ENCODE measurements at regions not wholly inside any gene's neighbourhood (a gene's known extent, or its start where the extent isn't known, plus 50 kb on each side); places are given as distances from the start of the nearest gene placed in this dataset.

DNA sequence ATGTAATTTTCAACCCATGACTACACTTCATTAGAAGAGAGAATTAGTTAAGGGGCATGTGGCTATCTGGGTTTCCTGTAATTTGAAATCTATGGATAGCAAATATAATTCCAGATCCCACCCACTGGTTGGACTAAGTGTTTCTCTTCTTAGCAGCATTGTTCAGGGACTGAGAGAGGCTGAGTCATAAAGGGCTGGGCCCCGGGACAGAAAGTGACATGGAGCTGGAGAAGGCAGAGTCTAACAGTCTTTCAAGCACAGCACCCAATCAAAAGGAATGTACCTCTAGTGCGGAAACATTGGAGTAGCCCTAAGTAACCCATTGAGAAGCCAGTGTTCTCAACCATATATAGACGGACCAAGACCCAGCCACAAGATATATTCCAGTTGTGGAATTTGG lies 363.9 kb downstream of the DHX35 start:
- Mint-ChIP-seq H3K27ac (no peak overlapping the region), H3K4me1 (peaks cover 5% of the 10 kb centered on the region), H3K9me3 (no peaks in the 10 kb centered on the region), H3K4me3 (no peak overlapping the region), H3K27me3 (ENCODE audit: low read depth) (no peaks in the 10 kb centered on the region), H3K36me3 (no peaks in the 10 kb centered on the region)
- ChIA-PET CTCF (interaction anchor here (1.4 kb wide), 1 partner anchor 57 kb away, joined by 4 read pairs; no protein-coding TSS in a partner anchor), POLR2A (no interaction called here)
- no peak for ATAC-seq
- DNase-seq (ENCODE audit: low spot score) = no peak
- TF ChIP-seq, protein P1, sequence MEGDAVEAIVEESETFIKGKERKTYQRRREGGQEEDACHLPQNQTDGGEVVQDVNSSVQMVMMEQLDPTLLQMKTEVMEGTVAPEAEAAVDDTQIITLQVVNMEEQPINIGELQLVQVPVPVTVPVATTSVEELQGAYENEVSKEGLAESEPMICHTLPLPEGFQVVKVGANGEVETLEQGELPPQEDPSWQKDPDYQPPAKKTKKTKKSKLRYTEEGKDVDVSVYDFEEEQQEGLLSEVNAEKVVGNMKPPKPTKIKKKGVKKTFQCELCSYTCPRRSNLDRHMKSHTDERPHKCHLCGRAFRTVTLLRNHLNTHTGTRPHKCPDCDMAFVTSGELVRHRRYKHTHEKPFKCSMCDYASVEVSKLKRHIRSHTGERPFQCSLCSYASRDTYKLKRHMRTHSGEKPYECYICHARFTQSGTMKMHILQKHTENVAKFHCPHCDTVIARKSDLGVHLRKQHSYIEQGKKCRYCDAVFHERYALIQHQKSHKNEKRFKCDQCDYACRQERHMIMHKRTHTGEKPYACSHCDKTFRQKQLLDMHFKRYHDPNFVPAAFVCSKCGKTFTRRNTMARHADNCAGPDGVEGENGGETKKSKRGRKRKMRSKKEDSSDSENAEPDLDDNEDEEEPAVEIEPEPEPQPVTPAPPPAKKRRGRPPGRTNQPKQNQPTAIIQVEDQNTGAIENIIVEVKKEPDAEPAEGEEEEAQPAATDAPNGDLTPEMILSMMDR (IDR thresholded peaks at IDR 0.05) = no peak
- TF ChIP-seq, protein P2, sequence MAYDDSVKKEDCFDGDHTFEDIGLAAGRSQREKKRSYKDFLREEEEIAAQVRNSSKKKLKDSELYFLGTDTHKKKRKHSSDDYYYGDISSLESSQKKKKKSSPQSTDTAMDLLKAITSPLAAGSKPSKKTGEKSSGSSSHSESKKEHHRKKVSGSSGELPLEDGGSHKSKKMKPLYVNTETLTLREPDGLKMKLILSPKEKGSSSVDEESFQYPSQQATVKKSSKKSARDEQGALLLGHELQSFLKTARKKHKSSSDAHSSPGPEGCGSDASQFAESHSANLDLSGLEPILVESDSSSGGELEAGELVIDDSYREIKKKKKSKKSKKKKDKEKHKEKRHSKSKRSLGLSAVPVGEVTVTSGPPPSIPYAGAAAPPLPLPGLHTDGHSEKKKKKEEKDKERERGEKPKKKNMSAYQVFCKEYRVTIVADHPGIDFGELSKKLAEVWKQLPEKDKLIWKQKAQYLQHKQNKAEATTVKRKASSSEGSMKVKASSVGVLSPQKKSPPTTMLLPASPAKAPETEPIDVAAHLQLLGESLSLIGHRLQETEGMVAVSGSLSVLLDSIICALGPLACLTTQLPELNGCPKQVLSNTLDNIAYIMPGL (CRISPR knock-in tag; IDR thresholded peaks at IDR 0.05) = no peak
- no peak for TF ChIP-seq CREB1 (CRISPR knock-in tag; IDR thresholded peaks at IDR 0.05)
- TF ChIP-seq, protein P3, sequence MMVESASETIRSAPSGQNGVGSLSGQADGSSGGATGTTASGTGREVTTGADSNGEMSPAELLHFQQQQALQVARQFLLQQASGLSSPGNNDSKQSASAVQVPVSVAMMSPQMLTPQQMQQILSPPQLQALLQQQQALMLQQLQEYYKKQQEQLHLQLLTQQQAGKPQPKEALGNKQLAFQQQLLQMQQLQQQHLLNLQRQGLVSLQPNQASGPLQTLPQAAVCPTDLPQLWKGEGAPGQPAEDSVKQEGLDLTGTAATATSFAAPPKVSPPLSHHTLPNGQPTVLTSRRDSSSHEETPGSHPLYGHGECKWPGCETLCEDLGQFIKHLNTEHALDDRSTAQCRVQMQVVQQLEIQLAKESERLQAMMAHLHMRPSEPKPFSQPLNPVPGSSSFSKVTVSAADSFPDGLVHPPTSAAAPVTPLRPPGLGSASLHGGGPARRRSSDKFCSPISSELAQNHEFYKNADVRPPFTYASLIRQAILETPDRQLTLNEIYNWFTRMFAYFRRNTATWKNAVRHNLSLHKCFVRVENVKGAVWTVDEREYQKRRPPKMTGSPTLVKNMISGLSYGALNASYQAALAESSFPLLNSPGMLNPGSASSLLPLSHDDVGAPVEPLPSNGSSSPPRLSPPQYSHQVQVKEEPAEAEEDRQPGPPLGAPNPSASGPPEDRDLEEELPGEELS (CRISPR knock-in tag; IDR thresholded peaks at IDR 0.05) = no peak
- no peak for TF ChIP-seq FOXJ3 (CRISPR knock-in tag; IDR thresholded peaks at IDR 0.05; ENCODE audit: borderline replicate concordance)
- TF ChIP-seq, protein P4, sequence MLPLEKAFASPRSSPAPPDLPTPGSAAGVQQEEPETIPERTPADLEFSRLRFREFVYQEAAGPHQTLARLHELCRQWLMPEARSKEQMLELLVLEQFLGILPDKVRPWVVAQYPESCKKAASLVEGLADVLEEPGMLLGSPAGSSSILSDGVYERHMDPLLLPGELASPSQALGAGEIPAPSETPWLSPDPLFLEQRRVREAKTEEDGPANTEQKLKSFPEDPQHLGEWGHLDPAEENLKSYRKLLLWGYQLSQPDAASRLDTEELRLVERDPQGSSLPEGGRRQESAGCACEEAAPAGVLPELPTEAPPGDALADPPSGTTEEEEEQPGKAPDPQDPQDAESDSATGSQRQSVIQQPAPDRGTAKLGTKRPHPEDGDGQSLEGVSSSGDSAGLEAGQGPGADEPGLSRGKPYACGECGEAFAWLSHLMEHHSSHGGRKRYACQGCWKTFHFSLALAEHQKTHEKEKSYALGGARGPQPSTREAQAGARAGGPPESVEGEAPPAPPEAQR (CRISPR knock-in tag; IDR thresholded peaks at IDR 0.05) = no peak
- TF ChIP-seq GRHL2 (CRISPR knock-in tag; IDR thresholded peaks at IDR 0.05; ENCODE audit: insufficient replicate concordance, severe bottlenecking) = no peak
- no peak for TF ChIP-seq TEAD1 (CRISPR knock-in tag; IDR thresholded peaks at IDR 0.05)
- TF ChIP-seq ELF4 (CRISPR knock-in tag; IDR thresholded peaks at IDR 0.05; ENCODE audit: low read depth) = no peak
- no peak for TF ChIP-seq PRRX2 (CRISPR knock-in tag; IDR thresholded peaks at IDR 0.05)
- TF ChIP-seq, protein P5, sequence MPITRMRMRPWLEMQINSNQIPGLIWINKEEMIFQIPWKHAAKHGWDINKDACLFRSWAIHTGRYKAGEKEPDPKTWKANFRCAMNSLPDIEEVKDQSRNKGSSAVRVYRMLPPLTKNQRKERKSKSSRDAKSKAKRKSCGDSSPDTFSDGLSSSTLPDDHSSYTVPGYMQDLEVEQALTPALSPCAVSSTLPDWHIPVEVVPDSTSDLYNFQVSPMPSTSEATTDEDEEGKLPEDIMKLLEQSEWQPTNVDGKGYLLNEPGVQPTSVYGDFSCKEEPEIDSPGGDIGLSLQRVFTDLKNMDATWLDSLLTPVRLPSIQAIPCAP (CRISPR knock-in tag; IDR thresholded peaks at IDR 0.05) = no peak
- no peak for TF ChIP-seq JAZF1 (CRISPR knock-in tag; IDR thresholded peaks at IDR 0.05)
- no peak for TF ChIP-seq FOXK1 (CRISPR knock-in tag; IDR thresholded peaks at IDR 0.05)
- no peak for TF ChIP-seq NR2C2 (CRISPR knock-in tag; IDR thresholded peaks at IDR 0.05)
- TF ChIP-seq SOX15 (CRISPR knock-in tag; IDR thresholded peaks at IDR 0.05) = no peak
- no peak for TF ChIP-seq NR3C1 (CRISPR knock-in tag; conservative IDR thresholded peaks at IDR 0.05; ENCODE audit: low read depth)
- no peak for TF ChIP-seq ETV6 (CRISPR knock-in tag; IDR thresholded peaks at IDR 0.05)

DNA sequence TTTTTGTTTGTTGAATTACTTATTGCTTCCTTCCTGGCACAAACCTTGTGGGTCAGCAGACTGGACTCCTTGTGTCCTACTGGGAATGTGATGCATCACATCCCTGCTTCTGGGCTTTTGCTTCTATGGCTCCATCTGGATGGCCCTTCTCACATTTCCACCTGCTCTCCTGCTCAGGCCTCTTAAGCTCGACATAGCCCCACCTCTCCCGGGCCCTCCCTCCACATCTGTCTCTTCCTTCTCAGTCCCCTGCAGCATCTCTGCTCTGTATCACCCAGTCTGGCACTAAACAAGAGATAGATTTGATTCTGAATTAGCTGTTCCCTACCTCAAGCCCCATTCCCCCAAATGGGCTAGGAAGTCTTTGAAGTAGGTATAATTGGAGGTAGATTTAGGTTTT lies 356.8 kb downstream of the DHX35 start:
- ChIA-PET POLR2A (interaction anchor here (0.6 kb wide), 2 partner anchors 26 to 1221 kb away, joined by 3 to 4 read pairs; no protein-coding TSS in a partner anchor), CTCF (interaction anchor here (0.9 to 1.7 kb wide), 2 partner anchors 79 to 207 kb away, joined by 3 to 4 read pairs; no protein-coding TSS in a partner anchor)
- Mint-ChIP-seq H3K4me1 (no peaks in the 10 kb centered on the region), H3K9me3 (no peaks in the 10 kb centered on the region), H3K27me3 (ENCODE audit: low read depth) (no peaks in the 10 kb centered on the region), H3K4me3 (no peak overlapping the region), H3K27ac (no peak overlapping the region), H3K36me3 (no peaks in the 10 kb centered on the region)
- DNase-seq (ENCODE audit: low spot score) (no peak), ATAC-seq (peak; percentile 60)
- TF ChIP-seq, protein P6, sequence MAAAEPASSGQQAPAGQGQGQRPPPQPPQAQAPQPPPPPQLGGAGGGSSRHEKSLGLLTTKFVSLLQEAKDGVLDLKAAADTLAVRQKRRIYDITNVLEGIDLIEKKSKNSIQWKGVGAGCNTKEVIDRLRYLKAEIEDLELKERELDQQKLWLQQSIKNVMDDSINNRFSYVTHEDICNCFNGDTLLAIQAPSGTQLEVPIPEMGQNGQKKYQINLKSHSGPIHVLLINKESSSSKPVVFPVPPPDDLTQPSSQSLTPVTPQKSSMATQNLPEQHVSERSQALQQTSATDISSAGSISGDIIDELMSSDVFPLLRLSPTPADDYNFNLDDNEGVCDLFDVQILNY (CRISPR knock-in tag; IDR thresholded peaks at IDR 0.05) = no peak
- TF ChIP-seq, protein P7, sequence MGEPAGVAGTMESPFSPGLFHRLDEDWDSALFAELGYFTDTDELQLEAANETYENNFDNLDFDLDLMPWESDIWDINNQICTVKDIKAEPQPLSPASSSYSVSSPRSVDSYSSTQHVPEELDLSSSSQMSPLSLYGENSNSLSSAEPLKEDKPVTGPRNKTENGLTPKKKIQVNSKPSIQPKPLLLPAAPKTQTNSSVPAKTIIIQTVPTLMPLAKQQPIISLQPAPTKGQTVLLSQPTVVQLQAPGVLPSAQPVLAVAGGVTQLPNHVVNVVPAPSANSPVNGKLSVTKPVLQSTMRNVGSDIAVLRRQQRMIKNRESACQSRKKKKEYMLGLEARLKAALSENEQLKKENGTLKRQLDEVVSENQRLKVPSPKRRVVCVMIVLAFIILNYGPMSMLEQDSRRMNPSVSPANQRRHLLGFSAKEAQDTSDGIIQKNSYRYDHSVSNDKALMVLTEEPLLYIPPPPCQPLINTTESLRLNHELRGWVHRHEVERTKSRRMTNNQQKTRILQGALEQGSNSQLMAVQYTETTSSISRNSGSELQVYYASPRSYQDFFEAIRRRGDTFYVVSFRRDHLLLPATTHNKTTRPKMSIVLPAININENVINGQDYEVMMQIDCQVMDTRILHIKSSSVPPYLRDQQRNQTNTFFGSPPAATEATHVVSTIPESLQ (CRISPR knock-in tag; IDR thresholded peaks at IDR 0.05) = no peak
- no peak for TF ChIP-seq ZNF671 (CRISPR knock-in tag; IDR thresholded peaks at IDR 0.05)
- no peak for TF ChIP-seq ATF1 (CRISPR knock-in tag; IDR thresholded peaks at IDR 0.05)
- TF ChIP-seq FOXJ3 (CRISPR knock-in tag; IDR thresholded peaks at IDR 0.05; ENCODE audit: borderline replicate concordance) = no peak
- TF ChIP-seq, protein P4 (CRISPR knock-in tag; IDR thresholded peaks at IDR 0.05) = no peak

All from WTC11 (cell line).